HepG2 (cell line): ENCODE measurements at regions not wholly inside any gene's neighbourhood (a gene's known extent, or its start where the extent isn't known, plus 50 kb on each side); places are given as distances from the start of the nearest gene placed in this dataset.

Source experiments
- ATAC-seq: fragments of 200-7000 bp; cut with Tn5 transposase; 3 replicates; pipeline ENCODE4 v1.9.1; 2020; ENCODE audit warnings: mild to moderate bottlenecking, moderate library complexity
- BruUV-seq: library from RNA; stranded (reverse); fragments of 400-500 nt; replicated peaks from 2 replicates; lab custom pipeline; 2021; lab: Mats Ljungman, UMichigan
- CTCF ChIA-PET: fragments of 300-600 bp; formaldehyde crosslinking; extraction: SDS; loops from one replicate; lab custom pipeline; 2021; ENCODE audit warnings: low total read pairs, inconsistent platforms, low intra/inter-chr PET ratio; lab: Yijun Ruan, JAX
- POLR2A ChIA-PET: fragments of 350-600 bp; sonication (Branson Sonifier 250); formaldehyde crosslinking; loops from one replicate; lab custom pipeline; 2020; ENCODE audit warnings: antibody characterized with exemption, inconsistent platforms; lab: Yijun Ruan, JAX
- DNase-seq: peaks from one replicate; pipeline ENCODE4 v3.0.0-alpha.2; 2015; ENCODE audit warnings: low spot score
- FAIRE-seq: peaks from 3 replicates; lab custom pipeline; 2011; peaks lifted over from hg19 to GRCh38; lab: Jason Lieb, UNC
- H2AFZ ChIP-seq: one replicate; pipeline ENCODE4 v1.6.1; 2011; ENCODE audit warnings: low read length, inconsistent platforms
- H3K27ac ChIP-seq: fragments of 300-600 bp; 3 replicates; pipeline ENCODE4 v1.8.0; 2011; ENCODE audit warnings: mixed run types, mild to moderate bottlenecking, mixed read lengths, low read length, inconsistent platforms; ENCODE audit not compliant: insufficient read depth; ENCODE audit errors: extremely low read length
- H3K27me3 ChIP-seq, 2 experiments: fragments of 200-600 bp in 1 of 2; 2 replicates in 1 of 2; 3 replicates in 1 of 2; pipeline versions ENCODE4 v1.6.0 to v1.8.0; 2011; ENCODE audit warnings: low read length in 2 of 2, mild to moderate bottlenecking in 2 of 2, moderate library complexity in 2 of 2, inconsistent platforms in 1 of 2; ENCODE audit not compliant: insufficient read depth in 2 of 2, control insufficient read depth in 1 of 2
- H3K36me3 ChIP-seq, 2 experiments: fragments of 200-600 bp in 1 of 2; replicated peaks in 1 of 2; 2 replicates in 1 of 2; 3 replicates in 1 of 2; pipeline versions ENCODE4 v1.5.1 to v1.8.0; 2011; ENCODE audit warnings: low read length in 2 of 2, inconsistent platforms in 1 of 2; ENCODE audit not compliant: insufficient read depth in 2 of 2, control insufficient read depth in 1 of 2
- H3K4me1 ChIP-seq: 2 replicates; pipeline ENCODE4 v1.5.1; 2012; ENCODE audit warnings: low read length, inconsistent platforms; ENCODE audit not compliant: insufficient read depth
- H3K4me2 ChIP-seq: 2 replicates; pipeline ENCODE4 v1.6.0; 2011; ENCODE audit warnings: low read depth, low read length, inconsistent platforms
- H3K4me3 ChIP-seq, 3 experiments: fragments of 200-600 bp in 1 of 3; sonication (generic), shearing (Covaris generic) in 1 of 3; replicated peaks in 1 of 3; 2 replicates each; pipeline ENCODE4 v1.5.1; 2011 to 2016; ENCODE audit warnings: low read length in 3 of 3, inconsistent platforms in 2 of 3, low read depth in 2 of 3, mild to moderate bottlenecking in 2 of 3, control low read depth in 1 of 3, mixed read lengths in 1 of 3; ENCODE audit not compliant: insufficient read depth in 1 of 3
- H3K79me2 ChIP-seq: one replicate; pipeline ENCODE4 v1.6.1; 2011; ENCODE audit warnings: low read length, inconsistent platforms; ENCODE audit not compliant: insufficient read depth
- H3K9ac ChIP-seq: 2 replicates; pipeline ENCODE4 v1.6.0; 2011; ENCODE audit warnings: mild to moderate bottlenecking, low read depth, low read length, inconsistent platforms; ENCODE audit not compliant: insufficient read depth
- H3K9me3 ChIP-seq: 2 replicates; pipeline ENCODE4 v1.5.1; 2012; ENCODE audit warnings: mild to moderate bottlenecking, low read length
- H4K20me1 ChIP-seq: 2 replicates; pipeline ENCODE4 v1.6.0; 2011; ENCODE audit warnings: inconsistent platforms, mild to moderate bottlenecking, low read length, moderate library complexity; ENCODE audit not compliant: insufficient read depth
- ATAD3A ChIP-seq: sonication (generic); formaldehyde crosslinking; IDR thresholded peaks from 2 replicates; pipeline ENCODE4 v1.4.0; 2020; ENCODE audit warnings: missing genetic modification reagents
- FOXO1 ChIP-seq: sonication (generic); formaldehyde crosslinking; IDR thresholded peaks from 2 replicates; pipeline ENCODE4 v1.4.0; 2020; ENCODE audit warnings: missing genetic modification reagents
- KLF13 ChIP-seq: sonication (generic); formaldehyde crosslinking; IDR thresholded peaks from 2 replicates; pipeline ENCODE4 v1.4.0; 2020; ENCODE audit warnings: mild to moderate bottlenecking, missing genetic modification reagents
- PPARG ChIP-seq: conservative IDR thresholded peaks from 2 replicates; pipeline ENCODE4 v1.6.1; 2016; ENCODE audit warnings: missing biosample characterization, missing genetic modification reagents
- RFX1 ChIP-seq: fragments of 450-650 bp; IDR thresholded peaks from 2 replicates; pipeline ENCODE4 v1.6.1; 2017
- SNRNP70 ChIP-seq: fragments of 200-400 bp; formaldehyde crosslinking; IDR thresholded peaks from 2 replicates; pipeline ENCODE4 v1.6.1; 2017; ENCODE audit warnings: mild to moderate bottlenecking, low read depth, low read length, moderate library complexity
- TCF7L2 ChIP-seq: IDR thresholded peaks from 2 replicates; pipeline ENCODE4 v1.6.1; 2011; ENCODE audit warnings: mild to moderate bottlenecking, low read depth, low read length, moderate library complexity
- THAP8 ChIP-seq: sonication (generic); formaldehyde crosslinking; IDR thresholded peaks from 2 replicates; pipeline ENCODE4 v1.5.1; 2020; ENCODE audit warnings: missing genetic modification reagents, mild to moderate bottlenecking, borderline replicate concordance
- THRA ChIP-seq: sonication (generic); formaldehyde crosslinking; IDR thresholded peaks from 2 replicates; pipeline ENCODE4 v1.4.0; 2020; ENCODE audit warnings: missing genetic modification reagents, borderline replicate concordance
- ZNF280D ChIP-seq: sonication (generic); formaldehyde crosslinking; IDR thresholded peaks from 2 replicates; pipeline ENCODE4 v1.5.1; 2020; ENCODE audit warnings: mild to moderate bottlenecking, missing genetic modification reagents
- ZNF530 ChIP-seq: sonication (generic); formaldehyde crosslinking; IDR thresholded peaks from 2 replicates; pipeline ENCODE4 v1.5.0; 2020; ENCODE audit warnings: low read depth, mild to moderate bottlenecking, missing genetic modification reagents
- ZNF709 ChIP-seq: sonication (generic); formaldehyde crosslinking; IDR thresholded peaks from 2 replicates; pipeline ENCODE4 v1.5.0; 2020; ENCODE audit warnings: mild to moderate bottlenecking, missing genetic modification reagents
- WGBS: methylation state at CpG from one replicate; pipeline ENCODE4 v1.1.6; 2017; ENCODE audit warnings: low lambda C conversion rate; 5-methylcytosine and 5-hydroxymethylcytosine counted together
- in situ Hi-C: cut with HindIII; loops from 2 replicates; pipeline ENCODE4 v1.10.0; 2017; ENCODE audit warnings: low pct_unique_long_range_greater_than_20kb; ENCODE audit not compliant: extremely low pct_ligation_motif_present
- intact Hi-C: fragments of 100-400 bp; cut with micrococcal nuclease; formaldehyde crosslinking; loops from one replicate; pipeline ENCODE4 v1.10.0; 2022; ENCODE audit not compliant: unreplicated experiment

- H3K4me1 ChIP-seq = no peaks in the 10 kb centered on the region
- ATAC-seq (no peak), DNase-seq (no peak), FAIRE-seq (no peak)
- no peaks in the 10 kb centered on the region for H3K79me2 ChIP-seq
- H3K27me3 ChIP-seq = no peaks in the 10 kb centered on the region
- 13% methylated on average over 10 of the region's 10 CpGs for WGBS
- POLR2A ChIA-PET = no interaction called here
- no peak overlapping the region for H3K9ac ChIP-seq
- no peak overlapping the region for H3K4me2 ChIP-seq
- in situ Hi-C loops (no loop called here), intact Hi-C loops (no loop called here)
- H4K20me1 ChIP-seq = no peaks in the 10 kb centered on the region
- no peak for TF ChIP-seq ZNF530 (CRISPR knock-in tag)
- TF ChIP-seq ZNF280D = no peak
- no peak for TF ChIP-seq PPARG (CRISPR knock-in tag)
- TF ChIP-seq SNRNP70 = no peak
- H3K27ac ChIP-seq = no peak overlapping the region
- no TSS peak for BruUV-seq
- CTCF ChIA-PET = no interaction called here
- no peak overlapping the region for H3K4me3 ChIP-seq
- no peak overlapping the region for H2AFZ ChIP-seq
- H3K9me3 ChIP-seq = 0 out of 2 replicates have a peak, but pooled peaks cover 5% of the 10 kb centered on the region
- H3K36me3 ChIP-seq = no peaks in the 10 kb centered on the region
These were observed 179.9 kb upstream of the PELI2 start for GRCh38 chr14:55938249-55938791.

GRCh38 chr14:55942076-55942654 is 176.0 kb upstream of the PELI2 start:
- H2AFZ ChIP-seq = no peak overlapping the region
- TF ChIP-seq THRA (CRISPR knock-in tag) (no peak), RFX1 (no peak), TCF7L2 (no peak), ZNF709 (CRISPR knock-in tag) (no peak), KLF13 (no peak), ATAD3A (no peak), THAP8 (CRISPR knock-in tag) (no peak), FOXO1 (no peak)
- no peak for FAIRE-seq
- intact Hi-C loops = no loop called here
- H3K79me2 ChIP-seq = no peaks in the 10 kb centered on the region
- WGBS = 54% methylated on average over 4 of the region's 4 CpGs
- no peak for ATAC-seq
- in situ Hi-C loops = no loop called here
- no peaks in the 10 kb centered on the region for H3K9me3 ChIP-seq
- no peak overlapping the region for H3K27ac ChIP-seq
- no peak for DNase-seq
- H3K36me3 ChIP-seq = no peaks in the 10 kb centered on the region
- no peak overlapping the region for H3K9ac ChIP-seq
- H3K27me3 ChIP-seq = no peaks in the 10 kb centered on the region
- no peak overlapping the region for H3K4me2 ChIP-seq
- BruUV-seq = no TSS peak
- POLR2A ChIA-PET = no interaction called here
- no peaks in the 10 kb centered on the region for H3K4me1 ChIP-seq
- CTCF ChIA-PET = no interaction called here
- no peaks in the 10 kb centered on the region for H4K20me1 ChIP-seq
- no peak overlapping the region for H3K4me3 ChIP-seq
